PC-9 (cell line): ENCODE measurements at regions not wholly inside any gene's neighbourhood (a gene's known extent, or its start where the extent isn't known, plus 50 kb on each side); places are given as distances from the start of the nearest gene placed in this dataset.

Experiments
- EZH2 ChIP-seq: fragments of 200-600 bp; sonication (generic); IDR thresholded peaks from 2 replicates; pipeline ENCODE4 v1.8.0; 2017; ENCODE audit warnings: antibody characterized with exemption, low read depth
- TF ChIP-seq, protein P1 (sequence below): fragments of 200-600 bp; sonication (generic); conservative IDR thresholded peaks from 2 replicates; pipeline ENCODE4 v1.6.1; 2017; ENCODE audit warnings: mixed run types, antibody characterized with exemption, mild to moderate bottlenecking, moderate library complexity

DNA sequence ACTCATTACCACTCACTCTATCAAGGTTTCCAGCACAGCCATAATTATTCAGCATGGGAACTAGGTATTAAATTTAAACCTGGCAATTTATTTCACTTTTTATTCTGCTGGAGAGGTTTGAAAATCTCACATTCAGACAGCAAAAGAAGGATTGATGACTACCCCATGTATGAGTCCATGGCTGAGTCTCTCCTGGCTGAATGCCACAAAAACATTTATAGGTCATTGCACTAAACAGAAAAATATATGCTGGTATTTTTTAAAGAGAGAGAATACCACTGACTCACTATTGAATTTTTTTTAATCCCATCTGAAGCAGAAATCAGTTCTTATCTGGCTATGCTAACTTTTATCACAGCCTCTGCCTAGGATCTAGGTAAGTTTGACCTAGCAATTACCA, 336.3 kb downstream of the PPP1R3A start:
- TF ChIP-seq, protein P1, sequence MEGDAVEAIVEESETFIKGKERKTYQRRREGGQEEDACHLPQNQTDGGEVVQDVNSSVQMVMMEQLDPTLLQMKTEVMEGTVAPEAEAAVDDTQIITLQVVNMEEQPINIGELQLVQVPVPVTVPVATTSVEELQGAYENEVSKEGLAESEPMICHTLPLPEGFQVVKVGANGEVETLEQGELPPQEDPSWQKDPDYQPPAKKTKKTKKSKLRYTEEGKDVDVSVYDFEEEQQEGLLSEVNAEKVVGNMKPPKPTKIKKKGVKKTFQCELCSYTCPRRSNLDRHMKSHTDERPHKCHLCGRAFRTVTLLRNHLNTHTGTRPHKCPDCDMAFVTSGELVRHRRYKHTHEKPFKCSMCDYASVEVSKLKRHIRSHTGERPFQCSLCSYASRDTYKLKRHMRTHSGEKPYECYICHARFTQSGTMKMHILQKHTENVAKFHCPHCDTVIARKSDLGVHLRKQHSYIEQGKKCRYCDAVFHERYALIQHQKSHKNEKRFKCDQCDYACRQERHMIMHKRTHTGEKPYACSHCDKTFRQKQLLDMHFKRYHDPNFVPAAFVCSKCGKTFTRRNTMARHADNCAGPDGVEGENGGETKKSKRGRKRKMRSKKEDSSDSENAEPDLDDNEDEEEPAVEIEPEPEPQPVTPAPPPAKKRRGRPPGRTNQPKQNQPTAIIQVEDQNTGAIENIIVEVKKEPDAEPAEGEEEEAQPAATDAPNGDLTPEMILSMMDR, result no peak
- no peak for TF ChIP-seq EZH2
